H9 (cell line): ENCODE measurements at regions not wholly inside any gene's neighbourhood (a gene's known extent, or its start where the extent isn't known, plus 50 kb on each side); places are given as distances from the start of the nearest gene placed in this dataset.
A peak's percentile ranks its signal among the peaks of the same experiment; 100 is the strongest.

ENCODE experiments used
- DNase-seq: peaks from one replicate; pipeline ENCODE4 v3.0.0-alpha.2; 2017
- H2AFZ ChIP-seq: one replicate; pipeline ENCODE4 v1.6.1; 2013; ENCODE audit warnings: mild to moderate bottlenecking, low read length, control low read depth, moderate library complexity
- H2AK5ac ChIP-seq: 2 replicates; pipeline ENCODE4 v1.6.1; 2013; ENCODE audit warnings: low read length, control low read depth, mixed read lengths; ENCODE audit not compliant: insufficient read length
- H2BK120ac ChIP-seq: one replicate; pipeline ENCODE4 v1.6.1; 2013; ENCODE audit warnings: low read depth, mild to moderate bottlenecking, low read length, control low read depth, inconsistent platforms; ENCODE audit not compliant: poor library complexity, severe bottlenecking
- H2BK12ac ChIP-seq: 2 replicates; pipeline ENCODE4 v1.6.1; 2013; ENCODE audit warnings: low read length, control low read depth, mixed read lengths, low read depth; ENCODE audit not compliant: insufficient read length
- H2BK15ac ChIP-seq: 2 replicates; pipeline ENCODE4 v1.6.1; 2013; ENCODE audit warnings: low read depth, low read length, control low read depth
- H2BK20ac ChIP-seq: one replicate; pipeline ENCODE4 v1.6.1; 2013; ENCODE audit warnings: low read depth, mild to moderate bottlenecking, low read length, control low read depth, inconsistent platforms; ENCODE audit not compliant: poor library complexity, severe bottlenecking
- H2BK5ac ChIP-seq: 2 replicates; pipeline ENCODE4 v1.6.1; 2013; ENCODE audit warnings: low read length, control low read depth, mixed read lengths; ENCODE audit not compliant: insufficient read length
- H3K14ac ChIP-seq: 2 replicates; pipeline ENCODE4 v1.6.1; 2013; ENCODE audit warnings: low read length, control low read depth; ENCODE audit not compliant: insufficient read depth
- H3K18ac ChIP-seq: 2 replicates; pipeline ENCODE4 v1.6.1; 2013; ENCODE audit warnings: low read depth, mild to moderate bottlenecking, mixed read lengths, low read length, control low read depth; ENCODE audit not compliant: insufficient read length
- H3K23ac ChIP-seq: 2 replicates; pipeline ENCODE4 v1.6.1; 2013; ENCODE audit warnings: low read length, control low read depth, mixed read lengths, low read depth; ENCODE audit not compliant: insufficient read length
- H3K23me2 ChIP-seq: 2 replicates; pipeline ENCODE4 v1.6.1; 2013; ENCODE audit warnings: low read depth, mild to moderate bottlenecking, mixed read lengths, low read length, control low read depth; ENCODE audit not compliant: insufficient read length, poor library complexity, severe bottlenecking
- H3K27ac ChIP-seq: 2 replicates; pipeline ENCODE4 v1.5.1; 2013; ENCODE audit warnings: low read length, control low read depth, mixed read lengths, low read depth; ENCODE audit not compliant: insufficient read length
- H3K27me3 ChIP-seq: 2 replicates; pipeline ENCODE4 v1.6.1; 2013; ENCODE audit warnings: low read length, control low read depth, inconsistent platforms; ENCODE audit not compliant: insufficient read depth
- H3K4ac ChIP-seq: 2 replicates; pipeline ENCODE4 v1.6.1; 2013; ENCODE audit warnings: low read depth, mild to moderate bottlenecking, control low read depth, inconsistent platforms, low read length, moderate library complexity
- H3K4me1 ChIP-seq: 2 replicates; pipeline ENCODE4 v1.6.1; 2013; ENCODE audit warnings: low read length, control low read depth, inconsistent platforms; ENCODE audit not compliant: insufficient read depth
- H3K4me2 ChIP-seq: 2 replicates; pipeline ENCODE4 v1.6.1; 2013; ENCODE audit warnings: low read length, control low read depth, mixed read lengths; ENCODE audit not compliant: insufficient read length, insufficient read depth
- H3K56ac ChIP-seq: 2 replicates; pipeline ENCODE4 v1.6.1; 2013; ENCODE audit warnings: low read depth, mild to moderate bottlenecking, mixed read lengths, low read length, control low read depth; ENCODE audit not compliant: insufficient read length
- H3K79me1 ChIP-seq: 2 replicates; pipeline ENCODE4 v1.6.1; 2013; ENCODE audit warnings: low read depth, mild to moderate bottlenecking, moderate library complexity, low read length, control low read depth, inconsistent platforms; ENCODE audit not compliant: insufficient read depth, poor library complexity, severe bottlenecking
- H3K79me2 ChIP-seq: 2 replicates; pipeline ENCODE4 v1.6.1; 2013; ENCODE audit warnings: low read length, control low read depth, inconsistent platforms; ENCODE audit not compliant: insufficient read depth
- H3K9ac ChIP-seq: 2 replicates; pipeline ENCODE4 v1.6.1; 2013; ENCODE audit warnings: low read length, control low read depth, mixed read lengths; ENCODE audit not compliant: insufficient read length; ENCODE audit errors: extremely low read depth
- H3K9me3 ChIP-seq: one replicate; pipeline ENCODE4 v1.6.1; 2013; ENCODE audit warnings: low read depth, low read length, inconsistent platforms; ENCODE audit not compliant: control insufficient read depth
- H3T11ph ChIP-seq: one replicate; pipeline ENCODE4 v1.6.1; 2013; ENCODE audit warnings: mild to moderate bottlenecking, low read length, control low read depth, inconsistent platforms
- H4K20me1 ChIP-seq: one replicate; pipeline ENCODE4 v1.6.1; 2013; ENCODE audit not compliant: control insufficient read depth, insufficient read length, insufficient read depth
- H4K5ac ChIP-seq: 2 replicates; pipeline ENCODE4 v1.6.1; 2013; ENCODE audit warnings: low read depth, mild to moderate bottlenecking, mixed read lengths, low read length, control low read depth; ENCODE audit not compliant: insufficient read length
- H4K8ac ChIP-seq: replicated peaks from 2 replicates; pipeline ENCODE4 v1.6.1; 2013; ENCODE audit warnings: low read length, control low read depth, mixed read lengths, low read depth; ENCODE audit not compliant: insufficient read length
- H4K91ac ChIP-seq: 2 replicates; pipeline ENCODE4 v1.6.1; 2013; ENCODE audit warnings: low read depth, mild to moderate bottlenecking, moderate library complexity, mixed read lengths, low read length, control low read depth; ENCODE audit not compliant: insufficient read length
- H3K27ac Mint-ChIP-seq, 3 experiments: 2 replicates in 2 of 3; 3 replicates in 1 of 3; pipeline ENCODE4 v1.8.0; 2020 to 2021; ENCODE audit warnings: mixed read lengths in 3 of 3, mild to moderate bottlenecking in 1 of 3, moderate library complexity in 1 of 3
- H3K27me3 Mint-ChIP-seq: 2 replicates; pipeline ENCODE4 v1.8.0; 2021; ENCODE audit warnings: low read depth, mild to moderate bottlenecking, moderate library complexity, mixed read lengths
- H3K36me3 Mint-ChIP-seq, 3 experiments: 2 replicates in 2 of 3; 3 replicates in 1 of 3; pipeline ENCODE4 v1.8.0; 2020 to 2021; ENCODE audit warnings: low read depth in 3 of 3, mixed read lengths in 3 of 3; ENCODE audit not compliant: insufficient read depth in 1 of 3
- H3K4me1 Mint-ChIP-seq, 2 experiments: 2 replicates each; pipeline ENCODE4 v1.8.0; 2020; ENCODE audit warnings: mixed read lengths in 2 of 2
- H3K4me3 Mint-ChIP-seq, 2 experiments: 2 replicates in 1 of 2; 3 replicates in 1 of 2; pipeline ENCODE4 v1.8.0; 2020 to 2021; ENCODE audit warnings: mild to moderate bottlenecking in 2 of 2, mixed read lengths in 2 of 2, moderate library complexity in 1 of 2
- H3K9me3 Mint-ChIP-seq, 2 experiments: 2 replicates in 1 of 2; 3 replicates in 1 of 2; pipeline ENCODE4 v1.8.0; 2020; ENCODE audit warnings: mild to moderate bottlenecking in 2 of 2, mixed read lengths in 2 of 2, moderate library complexity in 1 of 2
- WGBS: extraction: QIAGEN DNeasy Blood & Tissue Kit; methylation state at CpG from one replicate; pipeline ENCODE4 v1.1.7; 2013; ENCODE audit warnings: missing lambda C conversion rate, low lambda C conversion rate, mixed read lengths; ENCODE audit not compliant: insufficient read length; ENCODE audit errors: extremely low coverage; 5-methylcytosine and 5-hydroxymethylcytosine counted together
- TF ChIP-seq, protein P1 (sequence below): fragments of 200-600 bp; sonication (generic); conservative IDR thresholded peaks from 3 replicates; pipeline ENCODE4 v1.8.0; 2021; ENCODE audit warnings: antibody characterized with exemption, mild to moderate bottlenecking

DNA sequence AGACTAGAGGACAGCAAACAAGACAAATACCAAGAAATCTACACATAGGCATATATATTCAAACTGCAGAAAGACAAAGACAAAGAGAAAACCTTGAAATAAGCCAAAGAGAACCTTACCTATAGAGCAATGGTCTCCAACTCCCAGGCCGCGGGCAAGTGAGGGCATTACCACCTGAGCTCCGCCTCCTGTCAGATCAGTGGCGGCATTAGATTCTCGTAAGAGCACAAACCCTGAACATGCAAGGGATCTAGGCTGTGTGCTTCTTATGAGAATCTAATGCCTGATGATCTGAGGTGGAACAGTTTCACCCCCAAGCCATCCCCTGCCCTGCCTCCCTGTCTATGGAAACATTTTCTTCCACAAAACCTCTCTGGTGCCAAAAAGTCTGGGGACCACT, 101.0 kb upstream of the MRPS30 start:
- Histone ChIP-seq H3K23ac (no peak overlapping the region), H3K79me1 (no peaks in the 10 kb centered on the region), H4K8ac (no peak overlapping the region), H3K23me2 (no peaks in the 10 kb centered on the region), H3K79me2 (no peaks in the 10 kb centered on the region), H3K4me1 (no peaks in the 10 kb centered on the region), H3K9me3 (no peaks in the 10 kb centered on the region), H3K27ac (no peak overlapping the region), H3K4ac (no peak overlapping the region), H3T11ph (no peak overlapping the region), H3K56ac (no peak overlapping the region), H2BK120ac (no peak overlapping the region), H2BK20ac (no peak overlapping the region), H3K4me2 (no peak overlapping the region), H2BK12ac (no peak overlapping the region), H3K18ac (no peak overlapping the region), H2BK15ac (no peak overlapping the region), H3K9ac (no peak overlapping the region), H3K27me3 (no peaks in the 10 kb centered on the region), H2AFZ (no peak overlapping the region), H4K5ac (no peak overlapping the region), H3K14ac (no peak overlapping the region), H4K20me1 (no peaks in the 10 kb centered on the region), H4K91ac (no peak overlapping the region), H2BK5ac (no peak overlapping the region), H2AK5ac (no peak overlapping the region)
- Mint-ChIP-seq H3K27me3 (no peaks in the 10 kb centered on the region), H3K4me1 (no peaks in the 10 kb centered on the region), H3K27ac (peak overlapping the region in 1 of 3 experiments; percentile 68; a peak in 1 of 7 replicates), H3K9me3 (peaks cover 6% of the 10 kb centered on the region in 2 experiments; a peak in 2 of 5 replicates), H3K4me3 (no peak overlapping the region), H3K36me3 (peaks cover 0 to 7% (median 2%) of the 10 kb centered on the region in 3 experiments; a peak in 3 of 7 replicates)
- WGBS, result no CpG with 5 or more reads among the region's 5 CpGs
- DNase-seq, result no peak
- TF ChIP-seq, protein P1, sequence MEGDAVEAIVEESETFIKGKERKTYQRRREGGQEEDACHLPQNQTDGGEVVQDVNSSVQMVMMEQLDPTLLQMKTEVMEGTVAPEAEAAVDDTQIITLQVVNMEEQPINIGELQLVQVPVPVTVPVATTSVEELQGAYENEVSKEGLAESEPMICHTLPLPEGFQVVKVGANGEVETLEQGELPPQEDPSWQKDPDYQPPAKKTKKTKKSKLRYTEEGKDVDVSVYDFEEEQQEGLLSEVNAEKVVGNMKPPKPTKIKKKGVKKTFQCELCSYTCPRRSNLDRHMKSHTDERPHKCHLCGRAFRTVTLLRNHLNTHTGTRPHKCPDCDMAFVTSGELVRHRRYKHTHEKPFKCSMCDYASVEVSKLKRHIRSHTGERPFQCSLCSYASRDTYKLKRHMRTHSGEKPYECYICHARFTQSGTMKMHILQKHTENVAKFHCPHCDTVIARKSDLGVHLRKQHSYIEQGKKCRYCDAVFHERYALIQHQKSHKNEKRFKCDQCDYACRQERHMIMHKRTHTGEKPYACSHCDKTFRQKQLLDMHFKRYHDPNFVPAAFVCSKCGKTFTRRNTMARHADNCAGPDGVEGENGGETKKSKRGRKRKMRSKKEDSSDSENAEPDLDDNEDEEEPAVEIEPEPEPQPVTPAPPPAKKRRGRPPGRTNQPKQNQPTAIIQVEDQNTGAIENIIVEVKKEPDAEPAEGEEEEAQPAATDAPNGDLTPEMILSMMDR, result no peak
